Stimulated activated naive CD4-positive, alpha-beta T cell (primary cell): ENCODE measurements at regions not wholly inside any gene's neighbourhood (a gene's known extent, or its start where the extent isn't known, plus 50 kb on each side); places are given as distances from the start of the nearest gene placed in this dataset.
A peak's percentile ranks its signal among the peaks of the same experiment; 100 is the strongest.

Source experiments
- DNase-seq, 6 experiments: peaks; one replicate each; lab custom pipeline; 2025; lab: John Stamatoyannopoulos, UW

GRCh38 chr6:153251326-153251725, 120.2 kb upstream of the RGS17 start:
- DNase-seq: no peak

GRCh38 chr6:153237670-153238069, 106.6 kb upstream of the RGS17 start:
- no peak for DNase-seq

- DNase-seq: no peak
Observed at GRCh38 chr6:153231048-153231646, 100.1 kb upstream of the RGS17 start.

GRCh38 chr6:153218184-153218792, 87.2 kb upstream of the RGS17 start:
- no peak for DNase-seq

- no peak for DNase-seq
Observed at GRCh38 chr6:153216789-153217188, 85.7 kb upstream of the RGS17 start.

- no peak for DNase-seq
Observed at GRCh38 chr6:153215242-153215641, 84.2 kb upstream of the RGS17 start.

- DNase-seq: no peak
Observed at GRCh38 chr6:153214436-153214835, 83.4 kb upstream of the RGS17 start.

GRCh38 chr6:153210083-153210482, 79.0 kb upstream of the RGS17 start:
- DNase-seq: peak in 1 of 6 experiments; percentile 4

- DNase-seq: no peak
Observed at GRCh38 chr6:153208706-153209105, 77.6 kb upstream of the RGS17 start.

GRCh38 chr6:153207617-153208016, 76.5 kb upstream of the RGS17 start:
- no peak for DNase-seq

GRCh38 chr6:153207006-153207405, 75.9 kb upstream of the RGS17 start:
- DNase-seq: no peak

- DNase-seq: no peak
Observed at GRCh38 chr6:153192943-153193885, 62.1 kb upstream of the RGS17 start.

GRCh38 chr6:153183925-153184324, 52.8 kb upstream of the RGS17 start:
- DNase-seq: no peak
